Cerebellar cortex (tissue), 1 donor: ENCODE measurements at regions not wholly inside any gene's neighbourhood (a gene's known extent, or its start where the extent isn't known, plus 50 kb on each side); places are given as distances from the start of the nearest gene placed in this dataset.

Source experiments
- DNase-seq: peaks from one replicate; pipeline ENCODE4 v3.0.0-alpha.2; 2015; ENCODE audit warnings: low spot score

DNA sequence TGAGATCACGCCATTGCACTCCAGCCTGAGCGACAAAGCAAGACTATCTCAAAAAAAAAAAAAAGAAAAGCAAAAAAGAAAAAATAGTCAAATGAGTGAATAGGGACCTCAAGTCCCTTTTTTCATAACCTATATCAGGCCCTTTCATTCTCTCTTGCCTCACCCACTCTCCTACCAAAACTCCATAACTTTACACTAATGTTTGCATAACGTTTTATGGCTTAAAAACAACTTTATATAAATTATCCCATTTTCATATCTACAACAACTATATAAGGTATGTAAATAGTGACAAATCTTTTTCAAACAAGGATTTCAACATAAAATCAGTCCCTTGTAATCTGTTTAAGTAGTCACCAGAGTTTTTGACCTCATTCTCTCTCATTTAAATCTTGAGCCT, 56.9 kb upstream of the PIP5K1B start:
- DNase-seq, result no peak

DNA sequence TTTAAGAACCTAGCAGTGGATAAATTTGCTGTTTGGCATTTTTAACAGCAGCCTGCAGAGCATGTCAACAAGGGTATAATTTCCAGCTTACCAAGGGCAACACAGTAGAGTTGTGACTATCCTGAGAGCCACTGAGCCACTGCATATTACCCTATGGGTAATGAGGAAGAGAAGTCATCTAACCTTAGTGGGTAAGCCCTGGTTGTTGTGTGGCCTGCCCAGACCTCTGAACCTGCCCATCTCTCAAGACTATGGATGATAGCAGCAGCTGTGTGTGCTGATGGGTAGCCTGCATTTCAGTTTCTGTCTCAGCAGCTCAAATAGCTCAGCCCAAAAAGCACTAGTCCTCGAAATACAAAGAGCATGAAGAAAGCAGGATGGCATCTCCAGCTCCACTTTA, 56.1 kb upstream of the PIP5K1B start:
- DNase-seq, result no peak

DNA sequence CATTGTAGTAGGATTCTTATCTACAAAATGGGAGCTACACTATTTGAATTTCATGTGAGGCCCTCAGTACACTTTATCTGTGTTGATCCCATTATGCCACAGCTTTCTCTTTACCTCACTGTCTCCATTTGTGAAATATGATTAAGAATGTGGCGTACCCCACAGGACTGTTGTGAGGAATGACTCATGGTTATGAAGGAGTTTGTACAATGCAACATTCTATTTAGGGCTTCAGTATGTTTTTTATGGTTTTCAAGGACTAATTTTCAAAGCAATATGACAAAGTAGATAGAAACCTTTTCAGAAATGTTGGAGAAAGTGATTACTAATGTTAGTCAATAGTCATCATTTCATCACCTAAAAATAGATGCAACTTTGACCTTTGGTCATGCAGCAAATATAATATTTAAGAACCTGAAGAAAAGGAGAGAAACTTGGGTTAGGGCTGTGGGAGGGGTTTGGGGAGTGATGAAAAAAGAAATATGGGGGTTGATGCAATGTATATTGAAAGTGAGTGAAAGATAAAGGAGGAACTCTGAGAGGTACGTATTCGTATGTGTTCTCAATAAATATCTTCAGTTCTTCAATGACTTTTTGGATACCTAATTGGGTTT, 53.7 kb upstream of the PIP5K1B start:
- DNase-seq, result no peak

GRCh38 chr9:68653141-68653595, 51.9 kb upstream of the PIP5K1B start:
- DNase-seq, result no peak

- no peak for DNase-seq
Observed at GRCh38 chr9:68654075-68654474, 51.0 kb upstream of the PIP5K1B start.
